ENCODE measurements at regions not wholly inside any gene's neighbourhood (a gene's known extent, or its start where the extent isn't known, plus 50 kb on each side); places are given as distances from the start of the nearest gene placed in this dataset.

- H3K4me1 ChIP-seq (ENCODE audit: control insufficient read depth, insufficient read depth, low read length, poor library complexity, severe bottlenecking) = peaks cover 40% of the 10 kb centered on the region
- H3K9me3 ChIP-seq (ENCODE audit: control insufficient read depth, low read length) = no peaks in the 10 kb centered on the region
- no peak overlapping the region for H3K27ac ChIP-seq (ENCODE audit: low read depth, low read length, severe bottlenecking)
- H3K36me3 ChIP-seq (ENCODE audit: control insufficient read depth, insufficient read depth, low read length) = no peaks in the 10 kb centered on the region
- no peak overlapping the region for H3K4me3 ChIP-seq (ENCODE audit: extremely low read depth, insufficient read depth, low read length, poor library complexity, severe bottlenecking)
- WGBS, 2 experiments (ENCODE audit: insufficient coverage in 2 of 2) = 82 to 86% methylated on average over 2 of the region's 4 CpGs
These were observed 79.1 kb downstream of the CD164 start for GRCh38 chr6:109303164-109303563.

- no peak overlapping the region for H3K27ac ChIP-seq (ENCODE audit: low read depth, low read length, severe bottlenecking)
- H3K4me1 ChIP-seq (ENCODE audit: control insufficient read depth, insufficient read depth, low read length, poor library complexity, severe bottlenecking) = peaks cover 49% of the 10 kb centered on the region
- WGBS, 2 experiments (ENCODE audit: insufficient coverage in 2 of 2) = 100% methylated on average over 1 of the region's 4 CpGs
- H3K36me3 ChIP-seq (ENCODE audit: control insufficient read depth, insufficient read depth, low read length) = no peaks in the 10 kb centered on the region
- H3K4me3 ChIP-seq (ENCODE audit: extremely low read depth, insufficient read depth, low read length, poor library complexity, severe bottlenecking) = no peak overlapping the region
- H3K9me3 ChIP-seq (ENCODE audit: control insufficient read depth, low read length) = no peaks in the 10 kb centered on the region
These were observed 80.1 kb downstream of the CD164 start for GRCh38 chr6:109302176-109302575.

- H3K27ac ChIP-seq (ENCODE audit: low read depth, low read length, severe bottlenecking) = no peak overlapping the region
- H3K36me3 ChIP-seq (ENCODE audit: control insufficient read depth, insufficient read depth, low read length) = no peaks in the 10 kb centered on the region
- no peaks in the 10 kb centered on the region for H3K9me3 ChIP-seq (ENCODE audit: control insufficient read depth, low read length)
- 85 to 100% methylated on average over 1 to 2 of the region's 2 CpGs for WGBS, 2 experiments (ENCODE audit: insufficient coverage in 2 of 2)
- H3K4me3 ChIP-seq (ENCODE audit: extremely low read depth, insufficient read depth, low read length, poor library complexity, severe bottlenecking) = no peak overlapping the region
- peaks cover 56% of the 10 kb centered on the region for H3K4me1 ChIP-seq (ENCODE audit: control insufficient read depth, insufficient read depth, low read length, poor library complexity, severe bottlenecking)
These were observed 80.8 kb downstream of the CD164 start for GRCh38 chr6:109301418-109301817.

GRCh38 chr6:109300874-109301273, 81.4 kb downstream of the CD164 start:
- no peak overlapping the region for H3K27ac ChIP-seq (ENCODE audit: low read depth, low read length, severe bottlenecking)
- 86 to 88% methylated on average over 1 of the region's 1 CpG for WGBS, 2 experiments (ENCODE audit: insufficient coverage in 2 of 2)
- no peaks in the 10 kb centered on the region for H3K36me3 ChIP-seq (ENCODE audit: control insufficient read depth, insufficient read depth, low read length)
- H3K4me3 ChIP-seq (ENCODE audit: extremely low read depth, insufficient read depth, low read length, poor library complexity, severe bottlenecking) = no peak overlapping the region
- no peaks in the 10 kb centered on the region for H3K9me3 ChIP-seq (ENCODE audit: control insufficient read depth, low read length)
- peaks cover 60% of the 10 kb centered on the region for H3K4me1 ChIP-seq (ENCODE audit: control insufficient read depth, insufficient read depth, low read length, poor library complexity, severe bottlenecking)

- Histone ChIP-seq H3K36me3 (ENCODE audit: control insufficient read depth, insufficient read depth, low read length) (no peaks in the 10 kb centered on the region), H3K4me1 (ENCODE audit: control insufficient read depth, insufficient read depth, low read length, poor library complexity, severe bottlenecking) (peaks cover 60% of the 10 kb centered on the region), H3K4me3 (ENCODE audit: extremely low read depth, insufficient read depth, low read length, poor library complexity, severe bottlenecking) (no peak overlapping the region), H3K9me3 (ENCODE audit: control insufficient read depth, low read length) (no peaks in the 10 kb centered on the region), H3K27ac (ENCODE audit: low read depth, low read length, severe bottlenecking) (no peak overlapping the region)
- 95 to 97% methylated on average over 7 of the region's 7 CpGs for WGBS, 2 experiments (ENCODE audit: insufficient coverage in 2 of 2)
These were observed 82.3 kb downstream of the CD164 start for GRCh38 chr6:109299776-109300564.

- no peak overlapping the region for H3K27ac ChIP-seq (ENCODE audit: low read depth, low read length, severe bottlenecking)
- peaks cover 54% of the 10 kb centered on the region for H3K4me1 ChIP-seq (ENCODE audit: control insufficient read depth, insufficient read depth, low read length, poor library complexity, severe bottlenecking)
- H3K4me3 ChIP-seq (ENCODE audit: extremely low read depth, insufficient read depth, low read length, poor library complexity, severe bottlenecking) = no peak overlapping the region
- H3K36me3 ChIP-seq (ENCODE audit: control insufficient read depth, insufficient read depth, low read length) = no peaks in the 10 kb centered on the region
- WGBS, 2 experiments (ENCODE audit: insufficient coverage in 2 of 2) = 56 to 83% methylated on average over 1 of the region's 1 CpG
- no peaks in the 10 kb centered on the region for H3K9me3 ChIP-seq (ENCODE audit: control insufficient read depth, low read length)
These were observed 83.0 kb downstream of the CD164 start for GRCh38 chr6:109299265-109299607.

- 84 to 91% methylated on average over 4 of the region's 6 CpGs for WGBS, 2 experiments (ENCODE audit: insufficient coverage in 2 of 2)
These were observed 83.5 kb downstream of the CD164 start for GRCh38 chr6:109298605-109299264.

GRCh38 chr6:109297406-109298110, 84.7 kb downstream of the CD164 start:
- WGBS, 2 experiments (ENCODE audit: insufficient coverage in 2 of 2) = 47 to 58% methylated on average over 3 to 5 of the region's 6 CpGs
- H3K4me3 ChIP-seq (ENCODE audit: extremely low read depth, insufficient read depth, low read length, poor library complexity, severe bottlenecking) = no peak overlapping the region
- H3K27ac ChIP-seq (ENCODE audit: low read depth, low read length, severe bottlenecking) = peak overlapping the region; percentile 52
- H3K36me3 ChIP-seq (ENCODE audit: control insufficient read depth, insufficient read depth, low read length) = no peaks in the 10 kb centered on the region
- no peaks in the 10 kb centered on the region for H3K9me3 ChIP-seq (ENCODE audit: control insufficient read depth, low read length)
- peaks cover 45% of the 10 kb centered on the region for H3K4me1 ChIP-seq (ENCODE audit: control insufficient read depth, insufficient read depth, low read length, poor library complexity, severe bottlenecking)

More at GRCh38 chr6:109298605-109299264, 83.5 kb downstream of the CD164 start:
- Histone ChIP-seq H3K27ac (ENCODE audit: low read depth, low read length, severe bottlenecking) (no peak overlapping the region), H3K4me3 (ENCODE audit: extremely low read depth, insufficient read depth, low read length, poor library complexity, severe bottlenecking) (no peak overlapping the region), H3K36me3 (ENCODE audit: control insufficient read depth, insufficient read depth, low read length) (no peaks in the 10 kb centered on the region), H3K4me1 (ENCODE audit: control insufficient read depth, insufficient read depth, low read length, poor library complexity, severe bottlenecking) (peaks cover 49% of the 10 kb centered on the region), H3K9me3 (ENCODE audit: control insufficient read depth, low read length) (no peaks in the 10 kb centered on the region)

- Histone ChIP-seq H3K4me3 (ENCODE audit: extremely low read depth, insufficient read depth, low read length, poor library complexity, severe bottlenecking) (no peak overlapping the region), H3K27ac (ENCODE audit: low read depth, low read length, severe bottlenecking) (no peak overlapping the region), H3K36me3 (ENCODE audit: control insufficient read depth, insufficient read depth, low read length) (no peaks in the 10 kb centered on the region), H3K9me3 (ENCODE audit: control insufficient read depth, low read length) (no peaks in the 10 kb centered on the region), H3K4me1 (ENCODE audit: control insufficient read depth, insufficient read depth, low read length, poor library complexity, severe bottlenecking) (peaks cover 45% of the 10 kb centered on the region)
- 91 to 95% methylated on average over 7 of the region's 7 CpGs for WGBS, 2 experiments (ENCODE audit: insufficient coverage in 2 of 2)
These were observed 85.3 kb downstream of the CD164 start for GRCh38 chr6:109296971-109297372.

GRCh38 chr6:109296452-109296851, 85.8 kb downstream of the CD164 start:
- no peaks in the 10 kb centered on the region for H3K36me3 ChIP-seq (ENCODE audit: control insufficient read depth, insufficient read depth, low read length)
- H3K4me3 ChIP-seq (ENCODE audit: extremely low read depth, insufficient read depth, low read length, poor library complexity, severe bottlenecking) = no peak overlapping the region
- no peaks in the 10 kb centered on the region for H3K9me3 ChIP-seq (ENCODE audit: control insufficient read depth, low read length)
- WGBS, 2 experiments (ENCODE audit: insufficient coverage in 2 of 2) = 100% methylated on average over 1 to 2 of the region's 3 CpGs
- H3K4me1 ChIP-seq (ENCODE audit: control insufficient read depth, insufficient read depth, low read length, poor library complexity, severe bottlenecking) = peaks cover 42% of the 10 kb centered on the region
- no peak overlapping the region for H3K27ac ChIP-seq (ENCODE audit: low read depth, low read length, severe bottlenecking)

Measured in mesodermal cell (in vitro differentiated cells).